ENCODE measurements at regions not wholly inside any gene's neighbourhood (a gene's known extent, or its start where the extent isn't known, plus 50 kb on each side); places are given as distances from the start of the nearest gene placed in this dataset.

DNA sequence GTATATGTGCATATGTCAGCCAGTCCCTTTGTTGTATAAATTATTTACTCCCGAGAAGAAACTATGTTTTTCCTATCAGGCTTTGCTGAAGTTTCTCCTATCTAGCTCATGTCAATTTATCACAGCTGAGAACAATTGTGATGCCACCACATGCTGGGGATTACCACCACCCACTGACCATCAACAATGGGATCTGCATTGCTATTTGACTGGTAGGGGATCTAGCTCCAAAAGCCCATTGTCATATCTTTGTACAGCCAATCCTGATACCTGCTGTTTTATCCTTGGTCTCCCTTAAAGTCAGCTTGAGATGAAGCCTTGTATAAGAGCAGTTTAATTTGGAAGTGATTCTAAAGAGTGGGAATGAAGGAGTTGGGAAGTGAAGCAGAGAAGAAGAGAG is 53.9 kb upstream of the KCNN2 start:
- no peak overlapping the region for H3K27ac ChIP-seq
- TF ChIP-seq, protein P1, sequence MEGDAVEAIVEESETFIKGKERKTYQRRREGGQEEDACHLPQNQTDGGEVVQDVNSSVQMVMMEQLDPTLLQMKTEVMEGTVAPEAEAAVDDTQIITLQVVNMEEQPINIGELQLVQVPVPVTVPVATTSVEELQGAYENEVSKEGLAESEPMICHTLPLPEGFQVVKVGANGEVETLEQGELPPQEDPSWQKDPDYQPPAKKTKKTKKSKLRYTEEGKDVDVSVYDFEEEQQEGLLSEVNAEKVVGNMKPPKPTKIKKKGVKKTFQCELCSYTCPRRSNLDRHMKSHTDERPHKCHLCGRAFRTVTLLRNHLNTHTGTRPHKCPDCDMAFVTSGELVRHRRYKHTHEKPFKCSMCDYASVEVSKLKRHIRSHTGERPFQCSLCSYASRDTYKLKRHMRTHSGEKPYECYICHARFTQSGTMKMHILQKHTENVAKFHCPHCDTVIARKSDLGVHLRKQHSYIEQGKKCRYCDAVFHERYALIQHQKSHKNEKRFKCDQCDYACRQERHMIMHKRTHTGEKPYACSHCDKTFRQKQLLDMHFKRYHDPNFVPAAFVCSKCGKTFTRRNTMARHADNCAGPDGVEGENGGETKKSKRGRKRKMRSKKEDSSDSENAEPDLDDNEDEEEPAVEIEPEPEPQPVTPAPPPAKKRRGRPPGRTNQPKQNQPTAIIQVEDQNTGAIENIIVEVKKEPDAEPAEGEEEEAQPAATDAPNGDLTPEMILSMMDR (conservative IDR thresholded peaks at IDR 0.05), result no peak

DNA sequence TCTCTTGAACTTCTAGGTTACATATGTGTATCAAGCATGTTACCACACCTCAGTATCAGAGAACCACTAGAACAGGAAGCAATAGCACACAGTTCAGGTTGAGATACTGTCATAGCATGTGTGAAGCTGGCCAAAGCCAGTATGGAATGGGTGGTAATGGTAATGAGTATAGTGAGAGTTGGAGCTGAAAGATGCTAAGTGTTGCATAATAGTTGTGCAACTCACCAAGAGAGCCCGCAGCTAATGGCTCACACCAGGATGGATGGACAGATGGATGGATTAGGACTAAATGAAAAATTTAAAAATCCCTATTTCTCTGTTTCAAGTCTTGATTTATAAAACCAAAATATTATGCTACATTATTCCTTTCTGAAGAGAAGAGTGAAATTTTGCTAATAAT is 53.4 kb upstream of the KCNN2 start:
- no peak overlapping the region for H3K27ac ChIP-seq

DNA sequence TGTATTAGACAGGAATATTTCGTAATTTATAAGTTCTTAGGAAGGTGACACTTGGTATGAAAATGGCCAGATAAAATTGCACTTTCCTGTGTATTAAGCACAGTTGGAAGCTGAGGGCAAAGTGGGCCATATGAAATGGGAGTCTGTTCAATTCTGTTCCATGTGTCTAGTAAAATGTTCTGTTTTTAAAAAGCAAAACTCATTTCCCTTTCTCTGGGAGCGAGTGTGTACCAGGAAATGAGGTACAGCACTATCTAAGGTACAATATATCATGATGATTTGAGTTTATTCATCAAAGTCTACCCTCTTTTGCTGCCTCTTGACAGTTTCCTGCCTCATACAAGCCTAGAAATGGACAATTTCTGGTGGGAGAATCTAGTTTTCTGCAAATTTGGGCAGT is 51.2 kb upstream of the KCNN2 start:
- TF ChIP-seq, protein P1 (conservative IDR thresholded peaks at IDR 0.05), result no peak
- no peak overlapping the region for H3K27ac ChIP-seq

More for the DNA sequence above, 53.4 kb upstream of the KCNN2 start:
- TF ChIP-seq, protein P1 (conservative IDR thresholded peaks at IDR 0.05), result no peak

DNA sequence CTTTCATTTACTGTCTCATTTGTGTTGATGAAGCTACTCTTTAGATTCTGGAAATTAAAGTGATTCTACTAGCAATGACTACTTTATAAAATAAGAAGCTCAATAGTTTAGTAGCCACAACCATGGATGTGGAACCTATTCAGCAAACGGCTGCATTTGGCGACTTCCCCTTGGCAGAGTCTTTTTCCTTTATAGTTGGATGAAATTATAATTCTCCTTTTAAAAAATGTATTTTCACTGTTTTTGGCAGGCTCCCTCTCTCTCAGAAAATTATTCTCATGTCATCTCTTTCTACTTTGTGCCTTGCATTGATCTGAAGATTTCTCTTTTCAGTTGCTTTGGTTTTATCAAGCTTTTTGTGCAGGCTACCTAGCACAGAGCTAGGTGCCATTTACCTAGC is 50.6 kb upstream of the KCNN2 start:
- TF ChIP-seq, protein P1 (conservative IDR thresholded peaks at IDR 0.05), result no peak
- H3K27ac ChIP-seq, result no peak overlapping the region

DNA sequence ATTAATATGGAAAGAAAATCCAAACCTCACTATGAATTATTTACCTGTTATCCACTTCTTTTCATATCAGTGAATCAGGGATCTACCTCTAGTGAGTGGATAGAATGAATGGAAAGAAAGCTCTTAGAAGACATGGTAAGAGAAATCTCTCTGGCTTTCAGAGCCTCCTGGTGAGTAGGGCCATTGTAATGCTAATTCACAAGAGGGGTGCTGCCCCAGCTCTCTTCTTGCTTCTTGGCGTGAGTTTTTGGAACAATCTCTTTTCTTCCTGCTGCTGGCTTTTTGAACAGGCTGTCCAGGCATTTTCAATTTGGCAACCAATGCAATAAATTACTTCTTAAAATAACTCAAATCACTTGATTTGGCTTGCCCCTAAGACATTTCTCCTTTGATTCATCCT is 49.9 kb upstream of the KCNN2 start:
- no peak overlapping the region for H3K27ac ChIP-seq
- TF ChIP-seq, protein P1 (conservative IDR thresholded peaks at IDR 0.05), result no peak

Measured in VCaP (cell line).